Activated gamma-delta T cell treated with anti-CD3 and anti-CD28 coated beads, Interleukin-2, amount 50 U/mL, for 16 hours (primary cell): ENCODE measurements at regions not wholly inside any gene's neighbourhood (a gene's known extent, or its start where the extent isn't known, plus 50 kb on each side); places are given as distances from the start of the nearest gene placed in this dataset.

Experiments
- DNase-seq: peaks from one replicate; pipeline ENCODE4 v3.0.0-alpha.2; 2020; ENCODE audit warnings: low read depth

- DNase-seq = no peak
Measured at GRCh38 chr4:19314116-19314515, 937.6 kb upstream of the SLIT2 start.

GRCh38 chr4:19309378-19309777 lies 942.3 kb upstream of the SLIT2 start:
- no peak for DNase-seq

DNA sequence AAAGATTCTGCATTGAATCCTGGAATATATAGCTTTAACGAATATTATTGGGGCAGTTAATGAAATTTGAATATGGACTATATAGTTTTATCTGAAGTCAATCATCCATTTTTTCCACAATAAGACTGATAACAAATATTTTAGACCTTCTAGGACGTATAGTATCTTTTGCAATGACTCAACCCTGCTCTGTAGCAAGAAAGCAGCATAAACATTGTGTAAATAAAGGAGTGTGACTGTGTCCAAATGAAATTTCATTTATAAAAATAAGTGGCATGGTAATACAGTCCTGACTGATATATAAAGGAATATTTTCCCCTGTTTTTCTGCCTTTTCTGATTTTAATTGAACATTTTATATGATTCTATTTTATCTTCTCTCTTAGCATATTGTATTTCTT lies 947.7 kb upstream of the SLIT2 start:
- no peak for DNase-seq

GRCh38 chr4:19301527-19301926 lies 950.2 kb upstream of the SLIT2 start:
- DNase-seq = no peak

DNA sequence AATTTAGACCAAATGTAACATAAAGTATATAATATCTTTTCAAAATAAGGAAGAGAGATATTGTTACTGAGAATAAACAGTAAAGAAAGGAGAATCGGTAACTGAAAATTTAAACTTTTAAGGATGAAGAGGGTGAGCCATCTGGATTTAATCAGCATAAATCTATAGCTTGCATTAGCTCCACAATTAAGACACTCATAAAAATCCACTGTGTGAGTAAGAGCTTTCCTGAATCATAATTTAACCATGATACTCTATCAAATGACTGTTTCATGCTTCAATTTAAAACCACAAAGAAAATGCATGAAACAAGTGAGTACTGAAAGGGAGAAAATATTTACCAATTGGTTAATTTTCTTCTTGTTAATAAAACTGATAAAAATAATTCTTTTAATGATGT lies 951.5 kb upstream of the SLIT2 start:
- DNase-seq = no peak

GRCh38 chr4:19298998-19299397 lies 952.7 kb upstream of the SLIT2 start:
- no peak for DNase-seq

DNA sequence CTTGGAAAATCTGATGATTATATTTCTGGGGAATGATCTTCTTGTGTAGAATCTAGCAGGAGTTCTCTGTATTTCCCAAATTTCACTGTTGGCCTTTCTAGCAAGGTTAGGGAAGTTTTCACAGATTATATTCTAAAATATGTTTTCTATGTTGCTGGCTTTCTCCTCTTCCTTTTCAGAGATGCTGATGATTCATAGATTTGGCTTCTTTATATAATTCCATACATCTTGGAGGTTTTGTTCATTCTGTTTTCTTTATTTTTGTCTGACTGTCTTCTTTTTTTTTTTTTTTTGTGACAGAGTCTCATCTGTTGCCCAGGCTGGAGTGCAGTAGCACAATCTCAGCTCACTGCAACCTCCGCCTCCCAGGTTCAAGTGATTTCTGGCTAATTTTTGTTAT lies 957.9 kb upstream of the SLIT2 start:
- DNase-seq = no peak

DNA sequence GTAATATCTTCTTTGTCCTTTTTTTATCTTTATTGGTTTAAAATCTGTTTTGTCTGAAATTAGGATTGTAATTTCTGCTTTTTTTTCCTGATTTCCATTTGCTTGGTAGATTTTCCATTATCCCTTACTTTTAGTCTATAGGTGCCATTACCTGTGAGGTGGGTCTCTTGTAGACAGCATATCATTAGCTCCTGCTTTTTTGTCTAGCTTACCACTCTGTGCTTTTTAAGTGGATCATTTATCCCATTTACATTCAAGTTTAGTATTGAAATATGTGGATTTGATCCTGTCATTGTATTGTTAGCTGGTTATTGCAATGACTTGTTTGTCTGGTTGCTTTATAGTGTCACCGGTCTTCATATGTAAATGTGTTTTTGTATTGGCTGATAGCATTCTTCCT lies 958.6 kb upstream of the SLIT2 start:
- DNase-seq = no peak

GRCh38 chr4:19286924-19287323 lies 964.8 kb upstream of the SLIT2 start:
- no peak for DNase-seq

DNA sequence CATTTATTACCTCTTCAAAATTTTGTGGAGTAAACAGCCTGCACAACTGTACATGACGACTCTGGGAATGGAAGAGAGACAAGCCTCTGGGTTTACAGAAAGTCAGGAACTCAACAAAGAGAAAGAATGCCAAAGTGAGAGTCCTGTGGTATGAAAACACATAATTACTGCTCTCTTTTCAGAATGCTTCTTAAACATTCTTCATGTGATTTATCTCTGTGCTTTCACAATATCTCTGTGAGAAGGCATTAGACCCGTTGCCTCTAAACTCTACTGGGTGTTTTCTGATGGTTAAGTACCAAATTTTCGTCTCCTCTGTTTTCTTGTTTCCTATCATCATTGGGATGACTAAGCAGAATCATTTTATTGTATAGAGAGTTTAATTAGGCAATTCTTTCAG lies 966.6 kb upstream of the SLIT2 start:
- DNase-seq = no peak

DNA sequence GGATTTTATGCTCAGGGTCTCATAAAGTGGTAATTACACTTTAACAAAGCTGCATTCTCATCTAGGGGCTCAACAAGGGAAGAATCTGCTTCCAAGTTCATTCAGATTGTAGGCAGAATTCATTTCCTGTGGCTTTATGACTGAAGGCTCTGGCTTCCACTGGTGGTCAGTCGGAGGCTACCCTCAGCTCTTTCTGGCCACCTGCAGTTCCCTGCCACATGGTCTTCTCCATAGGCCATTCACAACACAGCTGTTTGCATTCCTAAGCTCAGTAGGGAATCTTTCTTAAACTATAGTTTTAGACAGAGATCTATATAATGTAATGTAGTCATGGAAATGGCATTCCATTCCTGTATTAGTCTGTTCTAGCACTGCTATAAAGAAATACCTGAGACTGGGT lies 973.0 kb upstream of the SLIT2 start:
- no peak for DNase-seq

- no peak for DNase-seq
Measured at GRCh38 chr4:19266566-19266965, 985.1 kb upstream of the SLIT2 start.

- DNase-seq = no peak
Measured at GRCh38 chr4:19262467-19262866, 989.2 kb upstream of the SLIT2 start.

GRCh38 chr4:19260346-19260745 lies 991.4 kb upstream of the SLIT2 start:
- DNase-seq = no peak

GRCh38 chr4:19259920-19260319 lies 991.8 kb upstream of the SLIT2 start:
- no peak for DNase-seq

DNA sequence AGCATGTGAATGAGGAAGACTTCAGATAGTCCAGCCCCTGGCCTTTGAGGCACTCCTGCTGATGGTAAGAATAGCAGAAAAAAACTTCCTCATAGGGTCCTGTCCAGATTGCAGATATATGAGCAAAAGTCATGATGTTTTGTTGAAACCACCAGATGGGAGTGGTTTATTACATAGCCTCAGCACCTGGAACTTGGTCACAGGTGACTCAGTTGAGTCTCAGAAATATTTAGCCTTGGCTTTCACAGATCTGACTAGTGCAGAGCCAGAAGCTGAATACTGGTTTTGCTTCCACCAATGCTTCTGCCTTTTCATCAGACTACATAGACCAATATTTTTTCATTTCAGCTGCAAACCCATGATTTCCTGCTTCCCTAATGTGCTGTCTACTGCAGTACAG lies 994.9 kb upstream of the SLIT2 start:
- no peak for DNase-seq

DNA sequence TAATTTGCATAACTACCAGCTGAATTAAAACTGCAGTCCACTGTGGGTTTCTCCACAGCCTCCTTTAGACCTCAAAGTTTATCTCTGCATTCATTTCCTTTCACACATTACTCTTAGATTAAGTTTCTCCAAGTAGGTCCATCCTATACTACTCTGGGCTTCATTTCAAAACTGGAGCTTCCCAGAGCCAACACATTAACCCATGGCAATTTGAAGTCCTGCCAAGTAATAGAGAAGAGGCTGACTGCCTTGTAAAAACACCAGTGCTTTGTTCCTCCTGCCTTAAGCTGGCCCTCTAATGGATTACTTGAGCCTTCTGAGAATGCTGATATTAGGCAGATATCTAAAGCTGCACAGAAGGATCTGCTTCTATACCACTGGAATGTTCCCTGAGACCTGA lies 997.2 kb upstream of the SLIT2 start:
- no peak for DNase-seq

DNA sequence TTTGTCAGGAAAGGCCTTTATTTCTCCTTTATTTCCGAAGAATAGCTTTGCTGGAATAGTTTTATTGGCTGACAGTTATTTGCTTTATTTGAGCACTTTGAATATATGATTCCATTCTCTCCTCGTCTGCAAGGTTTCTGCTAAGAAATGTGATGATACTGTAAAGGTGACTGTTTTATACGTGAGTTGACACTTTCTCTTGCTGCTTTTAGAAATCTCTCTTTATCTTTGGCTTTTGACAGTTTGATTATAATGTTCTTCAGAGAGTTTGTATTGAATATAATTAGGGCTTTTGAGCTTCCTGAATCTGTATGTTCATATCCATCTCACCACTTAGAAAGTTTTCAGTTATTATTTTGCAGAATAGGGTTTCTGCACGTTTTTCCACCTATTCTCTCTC lies 1003.7 kb upstream of the SLIT2 start:
- no peak for DNase-seq

- DNase-seq = no peak
Measured at GRCh38 chr4:19241895-19242294, 1009.8 kb upstream of the SLIT2 start.

DNA sequence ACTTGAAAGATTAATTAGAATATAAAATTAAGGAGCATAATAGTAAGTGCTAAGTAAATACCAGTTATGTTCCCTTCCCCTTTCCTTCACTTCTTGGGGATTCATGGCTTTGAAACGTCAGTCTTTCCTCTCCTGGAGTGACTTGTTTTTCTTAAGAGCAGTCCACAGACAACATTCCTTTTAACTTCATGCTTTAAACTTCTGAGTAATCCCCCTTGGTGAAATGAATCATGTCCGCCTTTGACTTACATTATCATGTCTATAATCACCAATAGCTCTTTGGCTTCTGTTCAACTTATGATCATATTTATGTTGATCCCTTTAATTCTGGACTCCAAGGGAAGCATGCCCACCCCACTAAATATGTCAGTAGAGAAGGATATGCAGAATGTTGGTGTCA lies 1012.1 kb upstream of the SLIT2 start:
- no peak for DNase-seq

- no peak for DNase-seq
Measured at GRCh38 chr4:19236473-19236872, 1015.2 kb upstream of the SLIT2 start.

GRCh38 chr4:19230906-19231545 lies 1020.7 kb upstream of the SLIT2 start:
- no peak for DNase-seq

DNA sequence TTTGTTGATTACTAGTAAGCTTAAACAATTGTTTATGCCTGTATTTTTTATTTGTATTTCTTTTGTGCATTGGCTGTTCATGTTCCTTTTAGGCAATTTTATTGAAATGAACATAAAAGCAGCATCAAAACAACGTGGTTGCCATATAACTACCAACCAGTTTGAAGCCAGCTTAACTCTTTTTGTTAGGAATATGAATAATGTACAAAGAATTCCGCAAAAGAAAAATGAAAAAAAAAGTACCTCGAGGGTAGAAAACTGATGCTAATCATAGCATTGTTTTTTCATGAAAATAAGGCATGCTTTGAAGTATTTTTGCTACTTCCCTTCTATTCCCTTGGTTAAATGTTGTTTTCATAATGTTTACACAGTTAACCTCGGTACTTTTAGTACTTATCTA lies 1024.0 kb upstream of the SLIT2 start:
- no peak for DNase-seq

GRCh38 chr4:19224820-19225219 lies 1026.9 kb upstream of the SLIT2 start:
- no peak for DNase-seq

DNA sequence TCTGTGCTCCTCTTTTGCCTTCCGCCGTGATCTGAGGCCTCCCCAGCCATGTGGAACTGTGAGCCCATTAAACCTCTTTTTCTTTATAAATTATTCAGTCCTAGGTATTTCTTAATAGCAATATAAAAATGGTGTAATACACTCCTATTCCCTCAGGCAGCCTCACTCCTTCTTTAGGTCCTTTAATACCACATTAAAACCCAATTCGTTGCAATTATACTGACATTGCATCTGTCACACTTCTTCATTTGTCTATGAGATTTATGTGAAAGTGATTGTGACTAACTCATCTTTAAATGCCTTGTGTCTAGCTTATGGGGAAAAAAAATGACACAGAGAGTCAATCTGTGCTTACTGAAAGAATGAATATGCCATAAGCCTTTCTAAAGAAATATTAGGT lies 1035.2 kb upstream of the SLIT2 start:
- DNase-seq = no peak
